Naive thymus-derived CD8-positive, alpha-beta T cell (primary cell): ENCODE measurements at regions not wholly inside any gene's neighbourhood (a gene's known extent, or its start where the extent isn't known, plus 50 kb on each side); places are given as distances from the start of the nearest gene placed in this dataset.
"Not testable (repeated sequence)": the region's sequence is repeated elsewhere in the genome, so short reads cannot be mapped to it uniquely, and the experiment has no call there.

Experiments used
- ATAC-seq, 2 donors: fragments of 150-1000 bp; cut with Tn5 transposase in 1 of 2; sonication (Bioruptor Pico), chemical (Tn5 transposase) in 1 of 2; 1 replicate in 1 of 2; 2 replicates in 1 of 2; pipeline ENCODE4 v1.10.0; 2021; ENCODE audit warnings: mild to moderate bottlenecking in 2 of 2, moderate library complexity in 2 of 2
- POLR2A ChIA-PET: fragments of 350-600 bp; sonication (Branson Sonifier 250); formaldehyde crosslinking; loops from one replicate; lab custom pipeline; 2021; ENCODE audit warnings: antibody characterized with exemption; lab: Charles Lee
- DNase-seq, 10 donors: peaks; one replicate each; pipeline versions ENCODE4 v3.0.0 to v3.0.0-alpha.2; 2020 to 2022
- H3K27ac Mint-ChIP-seq, 10 donors: one replicate each; pipeline ENCODE4 v1.8.0; 2020 to 2022; ENCODE audit warnings: mild to moderate bottlenecking in 10 of 10, mixed read lengths in 10 of 10, moderate library complexity in 4 of 10, inconsistent platforms in 1 of 10
- H3K27me3 Mint-ChIP-seq, 5 donors: one replicate each; pipeline ENCODE4 v1.8.0; 2021 to 2022; ENCODE audit warnings: mixed read lengths in 5 of 5
- H3K36me3 Mint-ChIP-seq, 3 donors: one replicate each; pipeline ENCODE4 v1.8.0; 2020 to 2022; ENCODE audit warnings: mixed read lengths in 3 of 3, mild to moderate bottlenecking in 2 of 3, inconsistent platforms in 1 of 3
- H3K4me1 Mint-ChIP-seq, 4 donors: one replicate each; pipeline ENCODE4 v1.8.0; 2021 to 2022; ENCODE audit warnings: mixed read lengths in 4 of 4
- H3K4me3 Mint-ChIP-seq, 10 donors: one replicate each; pipeline ENCODE4 v1.8.0; 2020 to 2022; ENCODE audit warnings: mild to moderate bottlenecking in 10 of 10, mixed read lengths in 10 of 10, moderate library complexity in 6 of 10, inconsistent platforms in 1 of 10
- H3K9me3 Mint-ChIP-seq, 9 donors: one replicate each; pipeline ENCODE4 v1.8.0; 2020 to 2022; ENCODE audit warnings: mixed read lengths in 9 of 9, mild to moderate bottlenecking in 3 of 9, inconsistent platforms in 1 of 9, moderate library complexity in 1 of 9

DNA sequence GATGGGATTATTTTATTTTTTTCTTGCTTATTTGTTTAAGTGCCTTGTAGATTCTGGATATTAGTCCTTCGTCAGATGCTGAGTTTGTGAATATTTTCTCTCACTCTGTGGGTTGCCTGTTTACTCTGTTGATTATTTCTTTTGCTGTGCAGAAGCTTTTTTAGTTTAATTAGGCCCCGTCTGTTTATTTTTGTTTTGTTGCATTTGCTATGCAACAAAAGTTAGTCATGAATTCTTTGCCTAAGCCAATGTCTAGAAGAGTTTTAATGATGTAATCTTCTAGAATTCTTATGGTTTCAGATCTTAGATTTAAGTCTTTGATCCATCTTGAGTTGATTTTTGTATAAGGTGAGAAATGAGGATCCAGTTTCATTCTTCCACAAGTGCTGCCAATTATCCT lies 142.5 kb upstream of the FGF10 start:
- H3K27ac Mint-ChIP-seq, H3K27me3 Mint-ChIP-seq, H3K4me3 Mint-ChIP-seq, ATAC-seq, H3K4me1 Mint-ChIP-seq, H3K36me3 Mint-ChIP-seq, POLR2A ChIA-PET, DNase-seq: not testable (repeated sequence)
- H3K9me3 Mint-ChIP-seq: peaks cover 0 to 30% (median 4%) of the 10 kb centered on the region in 9 donors

DNA sequence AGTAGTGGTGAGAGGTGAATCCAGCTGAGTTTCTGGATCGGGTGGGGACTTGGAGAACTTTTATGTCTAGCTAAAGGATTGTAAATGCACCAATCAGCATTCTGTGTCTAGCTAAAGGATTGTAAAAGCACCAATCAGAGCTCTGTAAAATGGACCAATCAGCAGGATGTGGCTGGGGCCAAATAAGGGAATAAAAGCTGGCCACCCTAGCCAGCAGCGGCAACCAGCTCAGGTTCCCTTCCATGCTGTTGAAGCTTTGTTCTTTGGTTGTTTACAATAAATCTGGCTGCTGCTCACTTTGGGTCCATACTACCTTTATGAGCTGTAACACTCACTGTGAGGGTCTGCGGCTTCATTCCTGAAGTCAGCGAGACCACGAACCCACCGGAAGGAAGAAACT lies 141.6 kb upstream of the FGF10 start:
- H3K36me3 Mint-ChIP-seq: not testable (repeated sequence)

DNA sequence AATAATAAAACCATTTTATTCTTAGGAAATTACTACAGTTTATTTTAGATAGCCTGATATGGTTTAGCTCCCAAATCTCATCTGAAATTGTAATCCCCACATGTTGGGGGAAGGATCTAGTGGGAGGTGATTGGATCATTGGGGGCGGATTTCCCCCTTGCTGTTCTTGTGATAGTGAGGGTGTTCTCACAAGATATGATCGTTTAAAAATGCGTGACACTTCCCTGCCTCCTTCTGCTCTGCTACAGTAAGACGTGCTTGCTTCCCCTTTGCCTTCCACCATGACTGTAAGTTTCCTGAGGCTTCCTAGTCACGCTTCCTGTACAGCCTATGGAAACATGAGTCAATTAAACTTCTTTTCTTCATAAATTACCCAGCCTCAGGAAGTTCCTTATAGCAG lies 122.4 kb upstream of the FGF10 start:
- ATAC-seq: no peak
- H3K36me3 Mint-ChIP-seq: no peaks in the 10 kb centered on the region
- peaks cover 0 to 5% (median 0%) of the 10 kb centered on the region in 9 donors for H3K9me3 Mint-ChIP-seq
- POLR2A ChIA-PET: no interaction called here
- H3K4me1 Mint-ChIP-seq: no peaks in the 10 kb centered on the region
- H3K27ac Mint-ChIP-seq: no peak overlapping the region
- H3K4me3 Mint-ChIP-seq: no peak overlapping the region
- H3K27me3 Mint-ChIP-seq: no peaks in the 10 kb centered on the region
- no peak for DNase-seq

More for the DNA sequence above, 141.6 kb upstream of the FGF10 start:
- H3K9me3 Mint-ChIP-seq: peaks cover 0 to 31% (median 4%) of the 10 kb centered on the region in 9 donors
- POLR2A ChIA-PET, H3K4me1 Mint-ChIP-seq, ATAC-seq, H3K27ac Mint-ChIP-seq, H3K27me3 Mint-ChIP-seq, H3K4me3 Mint-ChIP-seq, DNase-seq: not testable (repeated sequence)

DNA sequence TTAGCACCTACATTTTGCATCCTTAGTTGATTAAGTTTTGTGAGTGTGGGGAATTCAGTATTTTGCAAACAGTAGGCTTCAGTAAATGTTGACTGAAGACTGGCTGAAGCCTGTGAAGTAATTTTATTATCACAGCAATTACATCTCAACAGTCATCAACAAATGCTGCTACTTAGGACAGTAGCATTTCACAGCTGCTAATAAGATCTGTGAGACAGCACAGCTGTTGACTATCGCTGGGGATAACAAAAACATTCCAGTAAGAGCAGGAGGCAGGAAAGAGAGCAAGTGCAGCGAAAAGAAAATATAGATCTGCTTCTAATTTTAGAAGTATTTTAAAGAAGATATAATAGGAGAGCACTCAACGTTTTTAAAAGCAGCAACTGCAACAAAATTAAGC lies 117.3 kb upstream of the FGF10 start:
- no peak overlapping the region for H3K27ac Mint-ChIP-seq

DNA sequence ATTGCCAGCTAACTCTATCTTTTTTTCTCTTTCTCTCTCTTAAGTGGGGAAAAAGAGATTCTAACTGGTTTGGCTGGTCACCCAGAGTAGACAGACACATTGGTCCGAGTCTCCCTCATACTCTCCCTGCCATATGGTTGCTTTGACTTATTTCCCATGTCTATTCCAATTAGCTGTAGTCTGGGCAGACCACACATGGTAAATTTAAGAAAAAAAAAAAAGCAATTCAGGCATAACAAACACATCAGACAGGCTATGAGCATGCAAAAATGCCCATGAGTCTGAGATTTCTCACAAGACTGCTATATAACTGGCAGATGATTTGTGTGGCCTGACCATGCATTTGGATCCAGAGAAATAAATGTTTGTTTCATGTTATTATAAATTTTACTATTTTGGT lies 110.2 kb upstream of the FGF10 start:
- Mint-ChIP-seq H3K4me3 (no peak overlapping the region), H3K27ac (no peak overlapping the region), H3K9me3 (peaks cover 0 to 3% (median 0%) of the 10 kb centered on the region in 9 donors), H3K27me3 (no peaks in the 10 kb centered on the region), H3K36me3 (no peaks in the 10 kb centered on the region), H3K4me1 (no peaks in the 10 kb centered on the region)
- no peak for ATAC-seq
- DNase-seq: no peak
- POLR2A ChIA-PET: no interaction called here

More for the DNA sequence above, 117.3 kb upstream of the FGF10 start:
- POLR2A ChIA-PET: no interaction called here
- Mint-ChIP-seq H3K27me3 (no peaks in the 10 kb centered on the region), H3K4me1 (no peaks in the 10 kb centered on the region), H3K4me3 (no peak overlapping the region), H3K36me3 (no peaks in the 10 kb centered on the region), H3K9me3 (peaks cover 0 to 6% (median 0%) of the 10 kb centered on the region in 9 donors)
- ATAC-seq (no peak), DNase-seq (no peak)

DNA sequence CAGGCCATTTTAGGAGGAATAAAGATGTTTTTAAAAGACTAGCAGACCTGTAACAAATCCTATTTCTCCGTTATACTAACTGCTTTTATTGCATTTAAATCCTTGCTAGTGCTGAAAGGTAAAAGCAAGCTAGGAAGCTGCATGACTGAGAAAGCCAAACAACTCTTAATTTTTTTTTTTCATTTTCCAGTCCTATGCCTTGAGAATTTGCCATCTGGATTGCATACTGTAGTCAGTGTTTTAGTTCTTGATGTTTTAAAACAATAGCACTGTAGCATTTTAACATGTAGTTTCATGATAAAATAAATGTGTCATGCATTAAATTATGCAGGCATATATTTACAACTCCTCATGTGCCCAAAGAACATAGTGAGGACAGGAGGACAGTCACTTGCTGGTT lies 108.4 kb upstream of the FGF10 start:
- Mint-ChIP-seq H3K4me3 (no peak overlapping the region), H3K4me1 (no peaks in the 10 kb centered on the region), H3K9me3 (peaks cover 0 to 5% (median 0%) of the 10 kb centered on the region in 9 donors), H3K27ac (no peak overlapping the region), H3K27me3 (no peaks in the 10 kb centered on the region), H3K36me3 (no peaks in the 10 kb centered on the region)
- DNase-seq: no peak
- POLR2A ChIA-PET: no interaction called here
- ATAC-seq: no peak

DNA sequence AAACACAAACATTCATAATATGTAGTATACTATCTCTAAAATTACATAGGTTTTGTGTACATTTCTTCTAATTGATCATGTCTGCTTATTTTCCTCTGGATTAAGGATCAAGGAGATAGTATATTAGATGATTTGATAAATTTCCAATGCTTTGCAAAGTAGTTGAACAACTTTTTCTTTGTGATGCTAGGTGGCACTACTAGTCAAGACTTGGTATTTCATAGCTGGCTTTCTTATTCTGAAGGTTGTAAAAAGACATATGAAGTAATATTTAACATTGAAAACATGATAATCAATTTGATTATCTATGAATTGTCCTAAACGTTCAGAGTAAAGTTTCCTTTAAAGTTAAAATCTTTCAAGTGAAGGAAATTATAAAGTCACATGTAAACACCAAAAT lies 106.1 kb upstream of the FGF10 start:
- no peak overlapping the region for H3K27ac Mint-ChIP-seq
- H3K36me3 Mint-ChIP-seq: no peaks in the 10 kb centered on the region
- ATAC-seq: no peak
- DNase-seq: no peak
- H3K9me3 Mint-ChIP-seq: peaks cover 0 to 10% (median 2%) of the 10 kb centered on the region in 9 donors
- POLR2A ChIA-PET: no interaction called here
- no peak overlapping the region for H3K4me3 Mint-ChIP-seq
- H3K4me1 Mint-ChIP-seq: no peaks in the 10 kb centered on the region
- H3K27me3 Mint-ChIP-seq: no peaks in the 10 kb centered on the region

DNA sequence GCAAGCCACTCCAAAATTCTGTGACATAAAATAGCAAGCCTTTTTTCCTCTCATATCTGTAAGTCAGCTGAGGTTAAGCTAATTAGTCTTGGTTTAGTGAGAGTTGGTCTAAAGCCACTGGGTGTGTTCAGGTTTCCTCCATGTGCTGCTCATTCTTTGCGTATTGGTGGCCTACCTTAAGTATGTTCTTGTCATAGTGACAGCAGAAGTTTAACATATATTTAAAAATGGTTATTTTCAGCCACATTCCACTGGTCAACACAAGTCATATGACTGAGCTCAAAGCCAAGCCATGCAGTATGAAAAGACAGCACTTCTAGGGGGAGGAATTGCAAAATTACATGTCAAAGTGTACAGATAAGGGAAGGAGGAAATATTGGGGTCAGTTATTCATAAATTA lies 100.5 kb upstream of the FGF10 start:
- POLR2A ChIA-PET: no interaction called here
- H3K9me3 Mint-ChIP-seq: peaks cover 0 to 15% (median 2%) of the 10 kb centered on the region in 9 donors
- H3K4me3 Mint-ChIP-seq: no peak overlapping the region
- no peaks in the 10 kb centered on the region for H3K36me3 Mint-ChIP-seq
- DNase-seq (no peak), ATAC-seq (no peak)
- H3K4me1 Mint-ChIP-seq: no peaks in the 10 kb centered on the region
- H3K27me3 Mint-ChIP-seq: no peaks in the 10 kb centered on the region
- no peak overlapping the region for H3K27ac Mint-ChIP-seq

DNA sequence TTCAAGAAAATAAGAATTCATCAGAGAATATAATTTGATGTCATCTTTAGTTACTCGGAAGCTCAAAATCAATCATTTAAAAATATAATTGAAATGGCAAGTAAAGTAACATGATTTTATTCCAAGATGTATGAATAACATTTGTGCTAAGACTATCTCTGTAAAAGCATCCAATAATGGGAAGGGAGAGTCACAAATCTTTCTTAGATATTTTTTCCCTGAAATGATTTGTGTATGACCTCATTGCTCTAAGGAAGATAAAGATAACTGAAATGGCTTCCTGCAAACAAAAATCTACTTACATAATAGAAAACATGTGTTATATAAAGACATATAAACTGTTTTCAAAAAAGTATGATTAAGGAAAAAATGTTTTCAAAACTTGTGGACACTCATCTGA lies 97.4 kb upstream of the FGF10 start:
- DNase-seq (no peak), ATAC-seq (no peak)
- no peak overlapping the region for H3K4me3 Mint-ChIP-seq
- H3K27ac Mint-ChIP-seq: no peak overlapping the region
- no peaks in the 10 kb centered on the region for H3K4me1 Mint-ChIP-seq
- POLR2A ChIA-PET: no interaction called here
- H3K27me3 Mint-ChIP-seq: no peaks in the 10 kb centered on the region
- H3K36me3 Mint-ChIP-seq: no peaks in the 10 kb centered on the region
- H3K9me3 Mint-ChIP-seq: peaks cover 0 to 12% (median 2%) of the 10 kb centered on the region in 9 donors

DNA sequence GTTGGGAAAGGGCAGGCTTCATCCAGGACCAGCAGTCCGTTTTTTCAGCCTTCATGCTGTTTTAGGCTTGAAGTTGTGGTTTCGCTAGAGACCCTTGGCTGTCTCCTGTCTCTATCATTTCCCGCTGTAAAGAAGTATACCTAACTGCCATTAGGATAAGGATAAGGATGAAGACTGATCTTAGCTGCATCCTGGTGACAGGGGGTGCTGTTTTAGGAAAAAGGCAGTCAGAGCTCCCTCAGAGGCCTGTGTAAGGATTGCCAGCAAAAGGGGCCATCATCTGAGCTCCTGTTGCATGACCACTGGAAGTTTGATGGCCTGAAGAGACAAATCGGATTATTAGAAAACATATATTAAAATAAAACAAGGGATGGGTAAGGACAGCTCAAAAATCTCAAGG lies 64.8 kb upstream of the FGF10 start:
- no peak for ATAC-seq
- POLR2A ChIA-PET: no interaction called here
- no peak for DNase-seq
- Mint-ChIP-seq H3K27me3 (no peaks in the 10 kb centered on the region), H3K36me3 (no peaks in the 10 kb centered on the region), H3K4me3 (no peak overlapping the region), H3K4me1 (no peaks in the 10 kb centered on the region), H3K27ac (no peak overlapping the region), H3K9me3 (peaks cover 0 to 18% (median 7%) of the 10 kb centered on the region in 9 donors)

DNA sequence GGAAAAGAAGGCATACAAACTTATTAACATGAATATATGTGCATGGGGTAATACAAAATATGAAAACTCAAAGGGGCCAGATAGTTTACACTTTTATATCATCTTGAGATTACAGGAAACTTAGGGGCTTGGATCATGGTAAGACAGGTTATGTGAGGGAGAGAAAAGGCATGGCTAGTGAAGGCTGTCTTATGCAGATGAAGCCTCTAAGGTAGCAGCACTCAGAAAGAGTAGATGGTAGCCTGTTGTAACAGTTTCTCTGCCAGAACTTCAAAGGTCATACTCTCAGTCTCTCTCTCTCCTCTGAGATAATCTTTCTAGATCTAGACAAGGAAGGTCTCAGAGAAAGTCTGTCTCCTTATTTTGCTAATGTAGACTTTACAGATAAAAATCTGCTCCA lies 57.2 kb upstream of the FGF10 start:
- peaks cover 0 to 17% (median 7%) of the 10 kb centered on the region in 9 donors for H3K9me3 Mint-ChIP-seq

DNA sequence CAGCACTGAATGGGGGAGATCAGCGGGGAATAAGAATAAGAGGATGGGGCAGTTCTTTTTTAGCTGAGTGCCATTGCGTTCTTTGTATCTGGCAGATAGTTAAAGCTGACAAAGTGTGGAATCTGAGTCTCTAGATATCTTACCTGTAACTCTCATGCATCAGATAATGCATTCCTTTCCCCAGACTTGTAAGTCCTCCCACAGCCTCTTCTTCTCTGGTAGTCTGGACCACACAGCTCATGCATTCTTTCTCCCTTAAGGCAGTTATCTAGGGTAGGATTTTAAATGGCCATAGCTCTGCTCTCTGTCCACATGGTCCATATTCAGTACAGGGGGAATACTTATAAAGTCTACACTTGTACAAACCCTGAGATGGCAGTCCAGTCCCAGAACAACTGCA lies 54.0 kb upstream of the FGF10 start:
- no peak for DNase-seq

More for the DNA sequence above, 57.2 kb upstream of the FGF10 start:
- Mint-ChIP-seq H3K27ac (no peak overlapping the region), H3K27me3 (no peaks in the 10 kb centered on the region), H3K4me1 (no peaks in the 10 kb centered on the region), H3K4me3 (no peak overlapping the region), H3K36me3 (no peaks in the 10 kb centered on the region)
- ATAC-seq: no peak
- POLR2A ChIA-PET: no interaction called here
- no peak for DNase-seq

DNA sequence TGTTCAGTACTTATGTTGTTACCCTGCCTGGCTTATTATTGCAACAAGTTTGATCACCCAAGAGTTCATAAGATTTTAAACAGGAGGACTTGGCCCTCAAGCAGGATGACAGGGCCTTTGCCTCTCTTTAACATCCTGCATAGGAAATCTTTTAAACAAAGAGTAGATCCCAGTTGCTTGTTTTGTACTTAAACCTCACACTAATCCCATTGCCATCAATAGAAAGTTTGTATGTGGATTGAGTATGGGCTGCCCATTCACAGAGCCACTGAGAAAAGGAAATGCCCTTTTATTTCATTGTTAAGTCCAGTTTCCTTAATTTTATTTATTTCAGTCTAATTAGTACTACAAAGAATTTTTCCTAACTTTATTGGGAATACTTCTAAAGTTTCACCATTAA lies 52.2 kb upstream of the FGF10 start:
- H3K4me3 Mint-ChIP-seq: no peak overlapping the region
- no peaks in the 10 kb centered on the region for H3K36me3 Mint-ChIP-seq
- peaks cover 0 to 22% (median 7%) of the 10 kb centered on the region in 9 donors for H3K9me3 Mint-ChIP-seq
- H3K4me1 Mint-ChIP-seq: no peaks in the 10 kb centered on the region
- no peak for ATAC-seq
- no peaks in the 10 kb centered on the region for H3K27me3 Mint-ChIP-seq
- H3K27ac Mint-ChIP-seq: no peak overlapping the region
- POLR2A ChIA-PET: no interaction called here
- DNase-seq: no peak

More for the DNA sequence above, 54.0 kb upstream of the FGF10 start:
- Mint-ChIP-seq H3K27ac (no peak overlapping the region), H3K27me3 (no peaks in the 10 kb centered on the region), H3K4me1 (no peaks in the 10 kb centered on the region), H3K4me3 (no peak overlapping the region), H3K36me3 (no peaks in the 10 kb centered on the region), H3K9me3 (peaks cover 0 to 21% (median 7%) of the 10 kb centered on the region in 9 donors)
- no peak for ATAC-seq
- POLR2A ChIA-PET: no interaction called here

DNA sequence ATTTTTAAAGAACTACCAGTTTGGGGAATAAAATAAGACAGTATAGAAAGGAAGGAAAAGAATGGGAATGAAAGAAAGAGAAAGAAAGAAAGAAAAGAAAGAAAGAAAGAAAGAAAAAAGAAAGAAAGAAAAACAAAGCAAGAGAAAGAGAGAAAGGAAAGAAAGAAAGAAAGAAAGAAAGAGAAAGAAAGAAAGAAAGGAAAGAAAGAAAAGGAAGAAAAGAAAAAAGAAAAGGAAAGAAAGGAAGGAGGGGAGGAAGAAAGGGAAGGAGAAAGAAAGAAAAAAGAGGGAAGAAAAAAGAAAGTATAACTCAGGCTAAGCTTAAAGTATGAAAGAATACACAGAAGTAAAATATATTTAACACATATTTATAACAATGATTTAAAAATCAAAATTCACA lies 51.0 kb upstream of the FGF10 start:
- no peak for ATAC-seq
- H3K27ac Mint-ChIP-seq: peak overlapping the region in 1 of 10 donors; percentile 54
- H3K27me3 Mint-ChIP-seq: no peaks in the 10 kb centered on the region
- no peaks in the 10 kb centered on the region for H3K36me3 Mint-ChIP-seq
- H3K4me1 Mint-ChIP-seq: no peaks in the 10 kb centered on the region
- H3K9me3 Mint-ChIP-seq: peaks cover 0 to 15% (median 3%) of the 10 kb centered on the region in 9 donors
- no peak for DNase-seq
- H3K4me3 Mint-ChIP-seq: no peak overlapping the region
- POLR2A ChIA-PET: no interaction called here
